ENCODE measurements at regions not wholly inside any gene's neighbourhood (a gene's known extent, or its start where the extent isn't known, plus 50 kb on each side); places are given as distances from the start of the nearest gene placed in this dataset.
"Not testable (repeated sequence)": the region's sequence is repeated elsewhere in the genome, so short reads cannot be mapped to it uniquely, and the experiment has no call there.

GRCh38 chr18:47716632-47717185 is 213.8 kb downstream of the SMAD2 start:
- no peak for DNase-seq (ENCODE audit: low spot score)
- TF ChIP-seq, protein P1, sequence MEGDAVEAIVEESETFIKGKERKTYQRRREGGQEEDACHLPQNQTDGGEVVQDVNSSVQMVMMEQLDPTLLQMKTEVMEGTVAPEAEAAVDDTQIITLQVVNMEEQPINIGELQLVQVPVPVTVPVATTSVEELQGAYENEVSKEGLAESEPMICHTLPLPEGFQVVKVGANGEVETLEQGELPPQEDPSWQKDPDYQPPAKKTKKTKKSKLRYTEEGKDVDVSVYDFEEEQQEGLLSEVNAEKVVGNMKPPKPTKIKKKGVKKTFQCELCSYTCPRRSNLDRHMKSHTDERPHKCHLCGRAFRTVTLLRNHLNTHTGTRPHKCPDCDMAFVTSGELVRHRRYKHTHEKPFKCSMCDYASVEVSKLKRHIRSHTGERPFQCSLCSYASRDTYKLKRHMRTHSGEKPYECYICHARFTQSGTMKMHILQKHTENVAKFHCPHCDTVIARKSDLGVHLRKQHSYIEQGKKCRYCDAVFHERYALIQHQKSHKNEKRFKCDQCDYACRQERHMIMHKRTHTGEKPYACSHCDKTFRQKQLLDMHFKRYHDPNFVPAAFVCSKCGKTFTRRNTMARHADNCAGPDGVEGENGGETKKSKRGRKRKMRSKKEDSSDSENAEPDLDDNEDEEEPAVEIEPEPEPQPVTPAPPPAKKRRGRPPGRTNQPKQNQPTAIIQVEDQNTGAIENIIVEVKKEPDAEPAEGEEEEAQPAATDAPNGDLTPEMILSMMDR (IDR thresholded peaks at IDR 0.05; ENCODE audit: extremely low read depth, insufficient read depth, missing control alignments), result no peak
- in situ Hi-C loops (cut with MboI; ENCODE audit: low pct_unique_long_range_greater_than_20kb, low sequenced_read_pairs, unreplicated experiment), result no loop called here

DNA sequence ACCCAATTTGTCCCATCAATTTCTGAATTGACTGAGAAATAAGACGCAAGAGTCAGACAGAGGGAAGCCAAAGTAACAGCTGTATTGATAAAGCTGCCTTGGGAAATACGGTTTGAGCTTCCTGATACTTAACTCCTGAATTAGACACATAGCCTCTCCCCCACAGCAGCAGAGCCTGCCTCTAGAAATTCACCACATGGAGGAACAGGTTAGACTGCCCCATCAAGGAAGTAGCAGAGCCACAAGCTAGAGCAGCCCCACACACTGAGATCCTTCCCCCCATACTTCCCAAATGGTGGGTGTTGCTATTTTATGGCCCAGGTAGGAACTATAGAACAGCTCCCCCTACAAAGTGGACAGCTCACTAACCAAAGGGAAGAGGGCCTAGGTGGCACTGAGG is 220.0 kb downstream of the SMAD2 start:
- no peak for DNase-seq (ENCODE audit: low spot score)
- in situ Hi-C loops (cut with MboI; ENCODE audit: low pct_unique_long_range_greater_than_20kb, low sequenced_read_pairs, unreplicated experiment), result no loop called here

DNA sequence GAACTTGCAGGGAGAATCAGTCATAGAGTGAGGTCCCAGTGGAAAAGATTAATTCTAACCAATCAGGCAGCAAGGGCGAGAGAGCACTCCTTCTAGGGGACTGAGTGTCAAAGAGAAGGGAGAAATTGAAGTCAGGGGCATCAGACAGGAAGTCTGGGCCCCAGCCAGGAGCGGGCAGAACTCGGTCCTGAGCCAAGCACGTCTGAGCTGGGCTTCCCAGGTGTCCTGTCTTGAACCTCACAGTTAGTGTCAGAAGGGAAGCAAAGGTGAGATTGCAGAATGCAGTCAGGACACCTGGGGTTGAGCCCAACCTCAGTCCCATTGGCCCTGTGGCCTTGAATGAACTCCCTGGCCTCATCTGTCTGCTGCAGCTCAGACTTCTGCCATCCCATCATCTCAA is 220.9 kb downstream of the SMAD2 start:
- in situ Hi-C loops (cut with MboI; ENCODE audit: low pct_unique_long_range_greater_than_20kb, low sequenced_read_pairs, unreplicated experiment), result no loop called here
- TF ChIP-seq, protein P1 (IDR thresholded peaks at IDR 0.05; ENCODE audit: extremely low read depth, insufficient read depth, missing control alignments), result no peak
- no peak for DNase-seq (ENCODE audit: low spot score)

More for the DNA sequence above, 220.0 kb downstream of the SMAD2 start:
- TF ChIP-seq, protein P1 (IDR thresholded peaks at IDR 0.05; ENCODE audit: extremely low read depth, insufficient read depth, missing control alignments), result no peak

GRCh38 chr18:47708206-47708605 is 222.3 kb downstream of the SMAD2 start:
- in situ Hi-C loops (cut with MboI; ENCODE audit: low pct_unique_long_range_greater_than_20kb, low sequenced_read_pairs, unreplicated experiment), result no loop called here
- DNase-seq (ENCODE audit: low spot score), result no peak
- TF ChIP-seq, protein P1 (IDR thresholded peaks at IDR 0.05; ENCODE audit: extremely low read depth, insufficient read depth, missing control alignments), result no peak

- DNase-seq (ENCODE audit: low spot score), result no peak
- in situ Hi-C loops (cut with MboI; ENCODE audit: low pct_unique_long_range_greater_than_20kb, low sequenced_read_pairs, unreplicated experiment), result no loop called here
- TF ChIP-seq, protein P1 (IDR thresholded peaks at IDR 0.05; ENCODE audit: extremely low read depth, insufficient read depth, missing control alignments), result no peak
Measured at GRCh38 chr18:47701134-47701533, 229.3 kb downstream of the SMAD2 start.

DNA sequence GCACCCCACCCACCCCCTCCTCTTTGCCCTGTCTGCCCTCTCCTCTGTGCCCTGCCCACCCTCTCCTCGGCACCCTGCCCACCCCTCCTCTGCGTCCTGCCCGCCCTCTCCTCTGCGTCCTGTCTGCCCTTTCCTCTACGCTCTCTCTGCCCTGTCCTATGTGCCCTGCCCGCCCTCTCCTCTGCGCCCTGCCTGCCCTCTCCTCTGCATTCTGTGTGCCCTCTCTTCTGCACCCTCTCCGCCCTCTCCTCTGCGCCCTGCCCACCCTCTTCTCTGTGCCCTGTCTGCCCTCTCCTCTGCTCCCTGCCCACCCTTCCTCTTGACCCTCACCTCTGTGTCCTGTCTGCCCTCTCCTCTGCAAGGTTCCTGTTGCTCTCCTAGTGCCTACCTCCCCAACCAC is 233.6 kb downstream of the SMAD2 start:
- DNase-seq (ENCODE audit: low spot score), result no peak
- in situ Hi-C loops (cut with MboI; ENCODE audit: low pct_unique_long_range_greater_than_20kb, low sequenced_read_pairs, unreplicated experiment), result no loop called here
- TF ChIP-seq, protein P1 (IDR thresholded peaks at IDR 0.05; ENCODE audit: extremely low read depth, insufficient read depth, missing control alignments), result no peak

- DNase-seq (ENCODE audit: low spot score), result no peak
- TF ChIP-seq, protein P1 (IDR thresholded peaks at IDR 0.05; ENCODE audit: extremely low read depth, insufficient read depth, missing control alignments), result no peak
- in situ Hi-C loops (cut with MboI; ENCODE audit: low pct_unique_long_range_greater_than_20kb, low sequenced_read_pairs, unreplicated experiment), result no loop called here
Measured at GRCh38 chr18:47691611-47692010, 238.8 kb downstream of the SMAD2 start.

DNA sequence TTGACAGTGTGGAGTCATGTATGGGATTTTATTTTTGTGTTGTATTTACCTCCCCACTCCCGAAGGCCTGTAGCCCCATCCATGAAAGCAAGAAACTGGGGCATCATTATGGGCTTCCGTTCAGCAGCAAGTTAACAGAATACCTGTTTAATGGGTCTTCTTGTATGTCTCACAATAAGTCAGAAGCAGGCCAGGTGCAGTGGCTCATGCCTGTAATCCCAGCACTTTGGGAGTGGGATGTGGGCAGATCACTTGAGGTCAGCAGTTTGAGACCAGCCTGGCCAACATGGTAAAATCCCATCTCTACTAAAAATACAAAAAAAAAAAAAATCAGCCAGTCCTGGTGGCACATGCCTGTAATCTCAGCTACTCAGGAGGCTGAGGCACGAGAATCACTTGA is 239.7 kb downstream of the SMAD2 start:
- DNase-seq (ENCODE audit: low spot score); in situ Hi-C loops (cut with MboI; ENCODE audit: low pct_unique_long_range_greater_than_20kb, low sequenced_read_pairs, unreplicated experiment): not testable (repeated sequence)
